Kidney epithelial cell (primary cell): ENCODE measurements at regions not wholly inside any gene's neighbourhood (a gene's known extent, or its start where the extent isn't known, plus 50 kb on each side); places are given as distances from the start of the nearest gene placed in this dataset.

Source experiments
- DNase-seq: peaks from one replicate; pipeline ENCODE4 v3.0.0-alpha.2; 2010; ENCODE audit warnings: low read depth
- H3K27me3 ChIP-seq: 2 replicates; pipeline ENCODE4 v1.6.0; 2011; ENCODE audit warnings: low read length; ENCODE audit not compliant: control insufficient read depth, insufficient read depth
- H3K36me3 ChIP-seq: 2 replicates; pipeline ENCODE4 v1.5.1; 2011; ENCODE audit warnings: low read length; ENCODE audit not compliant: control insufficient read depth, insufficient read depth
- H3K4me3 ChIP-seq: 2 replicates; pipeline ENCODE4 v1.5.1; 2011; ENCODE audit warnings: low read depth, mild to moderate bottlenecking, control low read depth, low read length
- CTCF ChIP-seq: IDR thresholded peaks from 2 replicates; pipeline ENCODE4 v1.5.1; 2011; ENCODE audit warnings: mild to moderate bottlenecking, moderate library complexity, low read length, control low read depth, inconsistent platforms; ENCODE audit not compliant: insufficient read depth, poor library complexity, severe bottlenecking

DNA sequence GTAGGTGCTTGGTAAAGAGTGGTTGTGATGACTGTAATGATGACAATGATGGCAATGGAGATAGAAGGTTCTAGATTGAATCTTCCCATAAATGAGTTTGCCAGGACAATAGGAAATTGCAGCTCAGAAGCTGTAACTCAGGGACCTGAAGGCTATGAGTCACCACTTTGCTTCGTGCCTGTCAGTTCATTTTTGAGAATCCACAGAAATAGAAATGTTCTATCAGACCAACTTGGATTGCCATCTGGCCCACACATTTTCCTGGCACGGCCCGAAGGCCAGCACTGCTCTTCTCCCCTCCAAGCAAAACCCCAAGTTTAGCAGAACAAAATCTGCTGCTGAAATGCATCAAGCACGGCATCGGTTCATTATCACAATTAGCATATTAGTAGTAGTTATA lies 1127.0 kb downstream of the BCL11B start:
- DNase-seq: no peak
- Histone ChIP-seq H3K27me3 (no peaks in the 10 kb centered on the region), H3K36me3 (no peaks in the 10 kb centered on the region), H3K4me3 (no peak overlapping the region)
- TF ChIP-seq CTCF: no peak

DNA sequence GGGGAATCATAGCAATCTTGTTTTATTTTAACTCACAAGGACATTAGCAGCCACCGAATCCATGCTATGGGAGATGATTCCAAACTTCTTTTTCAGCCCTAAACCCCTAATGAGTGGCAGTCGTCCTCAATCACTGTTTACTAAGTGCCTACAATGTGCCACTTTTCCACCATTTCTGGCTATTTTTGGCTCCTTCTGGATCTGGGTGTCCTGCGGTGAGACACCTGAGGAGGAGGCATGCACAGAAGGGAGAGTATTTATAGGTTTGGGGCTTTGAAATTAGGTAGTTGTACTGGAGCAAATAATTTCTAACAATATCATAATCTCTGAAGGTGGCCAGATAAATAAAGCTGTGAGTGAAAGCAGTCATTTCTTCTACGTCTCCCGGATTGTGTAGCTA lies 1125.6 kb downstream of the BCL11B start:
- Histone ChIP-seq H3K36me3 (no peaks in the 10 kb centered on the region), H3K27me3 (no peaks in the 10 kb centered on the region), H3K4me3 (no peak overlapping the region)
- no peak for DNase-seq
- no peak for TF ChIP-seq CTCF

DNA sequence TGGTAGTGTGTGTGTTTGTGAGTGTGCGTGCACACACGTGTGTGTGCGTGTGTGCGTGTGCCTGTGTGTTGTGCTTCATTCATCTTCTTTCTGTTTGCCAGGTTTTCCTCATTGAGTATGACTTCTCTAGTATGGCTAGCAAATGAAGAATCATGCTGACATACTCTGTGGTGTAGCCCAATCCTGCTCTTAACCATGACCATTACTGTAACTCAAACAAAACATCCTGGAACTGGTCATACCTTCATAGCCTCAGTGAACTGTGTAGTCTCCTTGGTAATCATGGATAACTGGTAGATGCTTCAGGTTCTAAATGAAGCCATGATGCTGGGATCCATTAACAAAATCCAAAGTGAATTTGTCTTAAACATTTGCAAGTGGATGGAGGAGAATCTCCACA lies 1117.7 kb downstream of the BCL11B start:
- no peak for DNase-seq
- TF ChIP-seq CTCF: no peak
- no peaks in the 10 kb centered on the region for H3K27me3 ChIP-seq
- no peak overlapping the region for H3K4me3 ChIP-seq
- no peaks in the 10 kb centered on the region for H3K36me3 ChIP-seq

GRCh38 chr14:98156411-98156810 lies 1115.6 kb downstream of the BCL11B start:
- H3K36me3 ChIP-seq: no peaks in the 10 kb centered on the region
- DNase-seq: no peak
- H3K4me3 ChIP-seq: no peak overlapping the region
- TF ChIP-seq CTCF: no peak
- no peaks in the 10 kb centered on the region for H3K27me3 ChIP-seq

DNA sequence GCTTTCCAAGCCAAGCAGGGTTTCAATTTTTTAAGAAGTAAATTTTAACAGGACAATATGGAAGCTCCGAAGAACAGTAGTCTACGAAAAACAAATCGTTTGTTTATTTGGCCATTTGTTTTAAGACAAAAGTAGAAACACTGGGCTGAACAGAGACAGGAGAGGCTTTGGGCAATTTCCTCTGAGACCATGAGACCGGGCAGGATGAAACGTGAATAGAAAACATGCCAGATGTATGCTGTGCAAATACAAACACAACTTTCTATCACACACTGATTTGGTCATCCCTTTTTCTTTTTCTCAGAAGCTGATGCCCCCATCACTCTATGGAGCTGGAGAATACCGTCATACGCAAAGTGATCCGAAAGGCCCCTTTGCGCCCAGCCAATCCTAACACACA lies 1111.1 kb downstream of the BCL11B start:
- Histone ChIP-seq H3K27me3 (peaks cover 13% of the 10 kb centered on the region), H3K4me3 (no peak overlapping the region), H3K36me3 (no peaks in the 10 kb centered on the region)
- no peak for TF ChIP-seq CTCF
- no peak for DNase-seq

- no peak for TF ChIP-seq CTCF
- no peak for DNase-seq
Observed at GRCh38 chr14:98161356-98161755, 1110.6 kb downstream of the BCL11B start.

More at GRCh38 chr14:98161356-98161755, 1110.6 kb downstream of the BCL11B start:
- no peaks in the 10 kb centered on the region for H3K36me3 ChIP-seq
- peaks cover 13% of the 10 kb centered on the region for H3K27me3 ChIP-seq
- H3K4me3 ChIP-seq: no peak overlapping the region
